ENCODE measurements at regions not wholly inside any gene's neighbourhood (a gene's known extent, or its start where the extent isn't known, plus 50 kb on each side); places are given as distances from the start of the nearest gene placed in this dataset.

- DNase-seq, result no peak
These were observed 137.2 kb upstream of the FGGY start for GRCh38 chr1:59159557-59160203.

- DNase-seq, result no peak
These were observed 135.8 kb upstream of the FGGY start for GRCh38 chr1:59161136-59161535.

GRCh38 chr1:59162665-59163064, 134.2 kb upstream of the FGGY start:
- no peak for DNase-seq

GRCh38 chr1:59163268-59164092, 133.4 kb upstream of the FGGY start:
- no peak for DNase-seq

- no peak for DNase-seq
These were observed 132.5 kb upstream of the FGGY start for GRCh38 chr1:59164371-59164770.

GRCh38 chr1:59165353-59165752, 131.5 kb upstream of the FGGY start:
- DNase-seq, result no peak

- no peak for DNase-seq
These were observed 127.2 kb upstream of the FGGY start for GRCh38 chr1:59169703-59170102.

GRCh38 chr1:59170659-59171058, 126.2 kb upstream of the FGGY start:
- no peak for DNase-seq

- no peak for DNase-seq
These were observed 125.1 kb upstream of the FGGY start for GRCh38 chr1:59171788-59172187.

GRCh38 chr1:59172693-59173092, 124.2 kb upstream of the FGGY start:
- no peak for DNase-seq

GRCh38 chr1:59173721-59174120, 123.2 kb upstream of the FGGY start:
- DNase-seq, result no peak

GRCh38 chr1:59176471-59176870, 120.4 kb upstream of the FGGY start:
- DNase-seq, result no peak

- no peak for DNase-seq
These were observed 119.1 kb upstream of the FGGY start for GRCh38 chr1:59177756-59178155.

- no peak for DNase-seq
These were observed 118.3 kb upstream of the FGGY start for GRCh38 chr1:59178339-59179187.

- DNase-seq, result no peak
These were observed 117.2 kb upstream of the FGGY start for GRCh38 chr1:59179673-59180072.

- DNase-seq, result no peak
These were observed 116.2 kb upstream of the FGGY start for GRCh38 chr1:59180735-59181134.

GRCh38 chr1:59183749-59184317, 113.1 kb upstream of the FGGY start:
- DNase-seq, result no peak

GRCh38 chr1:59184365-59184905, 112.5 kb upstream of the FGGY start:
- no peak for DNase-seq

GRCh38 chr1:59185163-59185860, 111.6 kb upstream of the FGGY start:
- DNase-seq, result no peak

GRCh38 chr1:59186656-59187055, 110.2 kb upstream of the FGGY start:
- DNase-seq, result no peak

GRCh38 chr1:59188413-59189213, 108.3 kb upstream of the FGGY start:
- DNase-seq, result no peak
